K562 (cell line): ENCODE measurements at regions not wholly inside any gene's neighbourhood (a gene's known extent, or its start where the extent isn't known, plus 50 kb on each side); places are given as distances from the start of the nearest gene placed in this dataset.

Source experiments
- ATAC-seq: fragments of 200-7000 bp; cut with Tn5 transposase; 3 replicates; pipeline ENCODE4 v1.9.1; 2020; ENCODE audit warnings: moderate library complexity
- BruUV-seq: library from RNA; stranded (reverse); fragments of 400-500 nt; replicated peaks from 2 replicates; lab custom pipeline; 2021; lab: Mats Ljungman, UMichigan
- CTCF ChIA-PET: fragments of 300-600 bp; formaldehyde crosslinking; extraction: SDS; loops from one replicate; lab custom pipeline; 2021; ENCODE audit warnings: low intra/inter-chr PET ratio; lab: Yijun Ruan, JAX
- POLR2A ChIA-PET: fragments of 300-600, 350-650 bp; sonication (Branson Sonifier 250); formaldehyde crosslinking; extraction: SDS; loops from one replicate; lab custom pipeline; 2021; ENCODE audit warnings: antibody characterized with exemption, inconsistent platforms; lab: Yijun Ruan, JAX
- DNase-seq, 4 experiments: peaks; one replicate each; pipeline versions ENCODE4 v3.0.0 to v3.0.0-alpha.2; 2011 to 2018; ENCODE audit warnings: low spot score in 3 of 4, mixed read lengths in 3 of 4; ENCODE audit errors: extremely low read depth in 1 of 4
- FAIRE-seq: peaks from 2 replicates; lab custom pipeline; 2011; peaks lifted over from hg19 to GRCh38; lab: Jason Lieb, UNC
- H2AFZ ChIP-seq: 2 replicates; pipeline ENCODE4 v1.6.0; 2011; ENCODE audit warnings: low read depth, low read length, control low read depth, inconsistent platforms
- H3K27ac ChIP-seq: fragments of 200-600 bp; 3 replicates; pipeline ENCODE4 v1.8.0; 2011; ENCODE audit warnings: low read depth, mild to moderate bottlenecking, control low read depth, inconsistent platforms, low read length, moderate library complexity, mixed read lengths; ENCODE audit errors: extremely low read depth
- H3K27me3 ChIP-seq, 2 experiments: fragments of 300-600 bp in 1 of 2; 2 replicates in 1 of 2; 3 replicates in 1 of 2; pipeline versions ENCODE4 v1.6.0 to v1.8.0; 2011; ENCODE audit warnings: inconsistent platforms in 2 of 2, low read length in 2 of 2, mild to moderate bottlenecking in 1 of 2, mixed read lengths in 1 of 2, moderate library complexity in 1 of 2; ENCODE audit not compliant: control insufficient read depth in 2 of 2, insufficient read depth in 2 of 2
- H3K36me3 ChIP-seq: fragments of 300-600 bp; 3 replicates; pipeline ENCODE4 v1.8.0; 2011; ENCODE audit warnings: mild to moderate bottlenecking, low read length, inconsistent platforms; ENCODE audit not compliant: control insufficient read depth, insufficient read depth
- H3K4me1 ChIP-seq, 2 experiments: fragments of 200-600 bp in 1 of 2; replicated peaks in 1 of 2; 2 replicates in 1 of 2; 3 replicates in 1 of 2; pipeline versions ENCODE4 v1.5.1 to v1.8.0; 2011; ENCODE audit warnings: inconsistent platforms in 2 of 2, low read length in 2 of 2, mild to moderate bottlenecking in 1 of 2, mixed read lengths in 1 of 2, moderate library complexity in 1 of 2; ENCODE audit not compliant: control insufficient read depth in 2 of 2, insufficient read depth in 2 of 2
- H3K4me2 ChIP-seq: 2 replicates; pipeline ENCODE4 v1.6.1; 2011; ENCODE audit warnings: low read length, control low read depth, inconsistent platforms, mixed read lengths; ENCODE audit not compliant: insufficient read depth
- H3K4me3 ChIP-seq: fragments of 200-600 bp; sonication (generic), shearing (Covaris generic); 2 replicates; pipeline ENCODE4 v1.5.1; 2016; ENCODE audit warnings: control low read depth, inconsistent platforms
- H3K79me2 ChIP-seq: fragments of 200-600 bp; 3 replicates; pipeline ENCODE4 v1.8.0; 2011; ENCODE audit warnings: low read length, inconsistent platforms; ENCODE audit not compliant: control insufficient read depth, insufficient read depth
- H3K9ac ChIP-seq, 2 experiments: 2 replicates each; pipeline versions ENCODE4 v1.6.0 to v1.6.1; 2011; ENCODE audit warnings: low read depth in 2 of 2, low read length in 2 of 2, control low read depth in 1 of 2, inconsistent platforms in 1 of 2, mild to moderate bottlenecking in 1 of 2, mixed read lengths in 1 of 2; ENCODE audit not compliant: insufficient read depth in 1 of 2
- H3K9me1 ChIP-seq: one replicate; pipeline ENCODE4 v1.6.0; 2011; ENCODE audit warnings: inconsistent platforms, mild to moderate bottlenecking, low read length, moderate library complexity; ENCODE audit not compliant: control insufficient read depth, insufficient read depth
- H3K9me3 ChIP-seq: replicated peaks from 2 replicates; pipeline ENCODE4 v1.5.1; 2011; ENCODE audit warnings: low read depth, low read length, inconsistent platforms; ENCODE audit not compliant: control insufficient read depth, insufficient read depth
- H4K20me1 ChIP-seq: replicated peaks from 2 replicates; pipeline ENCODE4 v1.6.1; 2011; ENCODE audit warnings: low read length, inconsistent platforms, mixed read lengths; ENCODE audit not compliant: control insufficient read depth, insufficient read depth
- KDM2B ChIP-seq: fragments of 250-450 bp; sonication (Bioruptor Pico); IDR thresholded peaks from 2 replicates; pipeline ENCODE4 v1.8.0; 2021; ENCODE audit warnings: mild to moderate bottlenecking, moderate library complexity
- KHSRP ChIP-seq: fragments of 450-650 bp; IDR thresholded peaks from 2 replicates; pipeline ENCODE4 v1.6.1; 2017
- NCOA2 ChIP-seq, 2 experiments: fragments of 450-650 bp; IDR thresholded peaks; 2 replicates each; pipeline ENCODE4 v1.6.1; 2018; ENCODE audit warnings: mild to moderate bottlenecking in 2 of 2, moderate library complexity in 1 of 2; ENCODE audit not compliant: partially characterized antibody in 2 of 2
- NFATC3 ChIP-seq: fragments of 450-650 bp; IDR thresholded peaks from 2 replicates; pipeline ENCODE4 v1.6.1; 2017; ENCODE audit warnings: mild to moderate bottlenecking
- SETDB1 ChIP-seq: IDR thresholded peaks from one replicate; pipeline ENCODE4 v1.6.1; 2012; ENCODE audit warnings: low read length, control low read depth, inconsistent platforms
- SMAD1 ChIP-seq: fragments of 150-350 bp; IDR thresholded peaks from 2 replicates; pipeline ENCODE4 v1.6.1; 2014; ENCODE audit warnings: low read length, low read depth; ENCODE audit not compliant: partially characterized antibody
- SNRNP70 ChIP-seq: fragments of 200-400 bp; formaldehyde crosslinking; optimal IDR thresholded peaks from 2 replicates; pipeline ENCODE3; 2017; ENCODE audit warnings: low read depth, low read length
- XRCC5 ChIP-seq: fragments of 200-400 bp; formaldehyde crosslinking; IDR thresholded peaks from 2 replicates; pipeline ENCODE4 v1.6.1; 2017; ENCODE audit warnings: low read depth, mild to moderate bottlenecking, low read length
- ZNF232 ChIP-seq: sonication (generic); formaldehyde crosslinking; IDR thresholded peaks from 2 replicates; pipeline ENCODE4 v1.8.0; 2022; ENCODE audit warnings: mild to moderate bottlenecking, missing genetic modification reagents
- ZNF778 ChIP-seq: fragments of 450-650 bp; formaldehyde crosslinking; IDR thresholded peaks from 2 replicates; pipeline ENCODE4 v1.4.0; 2020; ENCODE audit warnings: mild to moderate bottlenecking, moderate library complexity
- ZNF79 ChIP-seq: fragments of 250-450 bp; sonication (Bioruptor Pico); IDR thresholded peaks from 2 replicates; pipeline ENCODE4 v1.4.0; 2020; ENCODE audit warnings: low read depth, mild to moderate bottlenecking, moderate library complexity
- WGBS: fragments of 100-300 bp; shearing (Covaris generic); methylation state at CpG from one replicate; pipeline ENCODE4 v1.1.6; 2016; ENCODE audit warnings: low coverage, mixed read lengths; ENCODE audit not compliant: insufficient coverage; ENCODE audit errors: missing lambda C conversion rate; 5-methylcytosine and 5-hydroxymethylcytosine counted together
- in situ Hi-C: fragments of 300-500 bp; cut with MboI; formaldehyde crosslinking; loops from 4 replicates; pipeline ENCODE4 v1.15.0; 2018; ENCODE audit warnings: inconsistent platforms, mixed read lengths
- intact Hi-C: fragments of 100-400 bp; cut with micrococcal nuclease; formaldehyde crosslinking; loops from 2 replicates; pipeline ENCODE4 v1.14.2; 2022
- TF ChIP-seq, protein P1 (sequence below): fragments of 450-650 bp; IDR thresholded peaks from 2 replicates; pipeline ENCODE4 v1.6.1; 2017; ENCODE audit warnings: antibody characterized with exemption, mild to moderate bottlenecking
- TF ChIP-seq, protein P2 (sequence below): fragments of 450-650 bp; IDR thresholded peaks from 2 replicates; pipeline ENCODE4 v1.6.1; 2017; ENCODE audit warnings: antibody characterized with exemption
- TF ChIP-seq, protein P3 (sequence below): fragments of 450-650 bp; IDR thresholded peaks from 2 replicates; pipeline ENCODE4 v1.6.1; 2018; ENCODE audit warnings: mild to moderate bottlenecking, low read depth; ENCODE audit not compliant: partially characterized antibody
- TF ChIP-seq, protein P4 (sequence below): fragments of 450-650 bp; formaldehyde crosslinking; IDR thresholded peaks from 2 replicates; pipeline ENCODE4 v1.4.0; 2022; ENCODE audit warnings: missing genetic modification characterization
- TF ChIP-seq, protein P5 (sequence below): sonication (generic); formaldehyde crosslinking; IDR thresholded peaks from 2 replicates; pipeline ENCODE4 v1.9.0; 2022; ENCODE audit warnings: mild to moderate bottlenecking, missing genetic modification reagents

DNA sequence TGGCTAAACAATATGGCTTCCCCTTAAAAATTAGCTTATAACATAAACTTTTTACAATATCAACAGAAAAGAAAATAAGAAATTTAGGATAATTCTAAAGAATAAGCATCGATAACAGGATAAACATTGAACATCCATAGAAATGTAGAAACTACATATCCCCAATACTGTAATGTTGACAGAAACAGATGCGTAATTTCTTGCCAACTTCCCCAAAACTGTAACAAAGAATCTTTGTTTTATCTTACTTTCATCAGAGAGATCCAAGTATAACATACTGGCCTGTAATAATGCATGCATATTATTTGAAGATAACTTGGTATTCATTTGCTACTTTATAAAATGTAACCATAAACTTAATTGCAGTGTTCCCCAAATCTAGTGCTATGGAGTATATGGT lies 339.9 kb downstream of the ARL4A start:
- no peaks in the 10 kb centered on the region for H3K4me1 ChIP-seq
- FAIRE-seq: no peak
- no peaks in the 10 kb centered on the region for H3K9me1 ChIP-seq
- H3K27me3 ChIP-seq: no peaks in the 10 kb centered on the region
- no TSS peak for BruUV-seq
- in situ Hi-C loops (no loop called here), intact Hi-C loops (no loop called here)
- no peak overlapping the region for H3K4me3 ChIP-seq
- DNase-seq: no peak
- H2AFZ ChIP-seq: no peak overlapping the region
- ATAC-seq: no peak
- CTCF ChIA-PET: no interaction called here
- no peak overlapping the region for H3K9ac ChIP-seq
- no peak overlapping the region for H3K27ac ChIP-seq
- POLR2A ChIA-PET: no interaction called here
- H4K20me1 ChIP-seq: no peaks in the 10 kb centered on the region
- H3K36me3 ChIP-seq: no peaks in the 10 kb centered on the region
- WGBS: 82% methylated on average over 2 of the region's 2 CpGs
- H3K4me2 ChIP-seq: no peak overlapping the region
- H3K9me3 ChIP-seq: no peaks in the 10 kb centered on the region
- TF ChIP-seq ZNF232 (no peak), ZNF778 (CRISPR knock-in tag) (no peak), SETDB1 (no peak), SNRNP70 (no peak), SMAD1 (no peak), XRCC5 (no peak), KHSRP (no peak), ZNF79 (CRISPR knock-in tag) (no peak), KDM2B (no peak), NCOA2 (IDR thresholded peaks at IDR 0.05; ENCODE audit: partially characterized antibody in 2 of 2) (no peak), NFATC3 (no peak)
- TF ChIP-seq, protein P1, sequence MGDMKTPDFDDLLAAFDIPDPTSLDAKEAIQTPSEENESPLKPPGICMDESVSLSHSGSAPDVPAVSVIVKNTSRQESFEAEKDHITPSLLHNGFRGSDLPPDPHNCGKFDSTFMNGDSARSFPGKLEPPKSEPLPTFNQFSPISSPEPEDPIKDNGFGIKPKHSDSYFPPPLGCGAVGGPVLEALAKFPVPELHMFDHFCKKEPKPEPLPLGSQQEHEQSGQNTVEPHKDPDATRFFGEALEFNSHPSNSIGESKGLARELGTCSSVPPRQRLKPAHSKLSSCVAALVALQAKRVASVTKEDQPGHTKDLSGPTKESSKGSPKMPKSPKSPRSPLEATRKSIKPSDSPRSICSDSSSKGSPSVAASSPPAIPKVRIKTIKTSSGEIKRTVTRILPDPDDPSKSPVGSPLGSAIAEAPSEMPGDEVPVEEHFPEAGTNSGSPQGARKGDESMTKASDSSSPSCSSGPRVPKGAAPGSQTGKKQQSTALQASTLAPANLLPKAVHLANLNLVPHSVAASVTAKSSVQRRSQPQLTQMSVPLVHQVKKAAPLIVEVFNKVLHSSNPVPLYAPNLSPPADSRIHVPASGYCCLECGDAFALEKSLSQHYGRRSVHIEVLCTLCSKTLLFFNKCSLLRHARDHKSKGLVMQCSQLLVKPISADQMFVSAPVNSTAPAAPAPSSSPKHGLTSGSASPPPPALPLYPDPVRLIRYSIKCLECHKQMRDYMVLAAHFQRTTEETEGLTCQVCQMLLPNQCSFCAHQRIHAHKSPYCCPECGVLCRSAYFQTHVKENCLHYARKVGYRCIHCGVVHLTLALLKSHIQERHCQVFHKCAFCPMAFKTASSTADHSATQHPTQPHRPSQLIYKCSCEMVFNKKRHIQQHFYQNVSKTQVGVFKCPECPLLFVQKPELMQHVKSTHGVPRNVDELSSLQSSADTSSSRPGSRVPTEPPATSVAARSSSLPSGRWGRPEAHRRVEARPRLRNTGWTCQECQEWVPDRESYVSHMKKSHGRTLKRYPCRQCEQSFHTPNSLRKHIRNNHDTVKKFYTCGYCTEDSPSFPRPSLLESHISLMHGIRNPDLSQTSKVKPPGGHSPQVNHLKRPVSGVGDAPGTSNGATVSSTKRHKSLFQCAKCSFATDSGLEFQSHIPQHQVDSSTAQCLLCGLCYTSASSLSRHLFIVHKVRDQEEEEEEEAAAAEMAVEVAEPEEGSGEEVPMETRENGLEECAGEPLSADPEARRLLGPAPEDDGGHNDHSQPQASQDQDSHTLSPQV: no peak
- TF ChIP-seq, protein P2, sequence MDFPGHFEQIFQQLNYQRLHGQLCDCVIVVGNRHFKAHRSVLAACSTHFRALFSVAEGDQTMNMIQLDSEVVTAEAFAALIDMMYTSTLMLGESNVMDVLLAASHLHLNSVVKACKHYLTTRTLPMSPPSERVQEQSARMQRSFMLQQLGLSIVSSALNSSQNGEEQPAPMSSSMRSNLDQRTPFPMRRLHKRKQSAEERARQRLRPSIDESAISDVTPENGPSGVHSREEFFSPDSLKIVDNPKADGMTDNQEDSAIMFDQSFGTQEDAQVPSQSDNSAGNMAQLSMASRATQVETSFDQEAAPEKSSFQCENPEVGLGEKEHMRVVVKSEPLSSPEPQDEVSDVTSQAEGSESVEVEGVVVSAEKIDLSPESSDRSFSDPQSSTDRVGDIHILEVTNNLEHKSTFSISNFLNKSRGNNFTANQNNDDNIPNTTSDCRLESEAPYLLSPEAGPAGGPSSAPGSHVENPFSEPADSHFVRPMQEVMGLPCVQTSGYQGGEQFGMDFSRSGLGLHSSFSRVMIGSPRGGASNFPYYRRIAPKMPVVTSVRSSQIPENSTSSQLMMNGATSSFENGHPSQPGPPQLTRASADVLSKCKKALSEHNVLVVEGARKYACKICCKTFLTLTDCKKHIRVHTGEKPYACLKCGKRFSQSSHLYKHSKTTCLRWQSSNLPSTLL: no peak
- TF ChIP-seq, protein P3, sequence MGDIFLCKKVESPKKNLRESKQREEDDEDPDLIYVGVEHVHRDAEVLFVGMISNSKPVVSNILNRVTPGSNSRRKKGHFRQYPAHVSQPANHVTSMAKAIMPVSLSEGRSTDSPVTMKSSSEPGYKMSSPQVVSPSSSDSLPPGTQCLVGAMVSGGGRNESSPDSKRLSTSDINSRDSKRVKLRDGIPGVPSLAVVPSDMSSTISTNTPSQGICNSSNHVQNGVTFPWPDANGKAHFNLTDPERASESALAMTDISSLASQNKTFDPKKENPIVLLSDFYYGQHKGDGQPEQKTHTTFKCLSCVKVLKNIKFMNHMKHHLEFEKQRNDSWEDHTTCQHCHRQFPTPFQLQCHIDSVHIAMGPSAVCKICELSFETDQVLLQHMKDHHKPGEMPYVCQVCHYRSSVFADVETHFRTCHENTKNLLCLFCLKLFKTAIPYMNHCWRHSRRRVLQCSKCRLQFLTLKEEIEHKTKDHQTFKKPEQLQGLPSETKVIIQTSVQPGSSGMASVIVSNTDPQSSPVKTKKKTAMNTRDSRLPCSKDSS: no peak
- TF ChIP-seq, protein P4, sequence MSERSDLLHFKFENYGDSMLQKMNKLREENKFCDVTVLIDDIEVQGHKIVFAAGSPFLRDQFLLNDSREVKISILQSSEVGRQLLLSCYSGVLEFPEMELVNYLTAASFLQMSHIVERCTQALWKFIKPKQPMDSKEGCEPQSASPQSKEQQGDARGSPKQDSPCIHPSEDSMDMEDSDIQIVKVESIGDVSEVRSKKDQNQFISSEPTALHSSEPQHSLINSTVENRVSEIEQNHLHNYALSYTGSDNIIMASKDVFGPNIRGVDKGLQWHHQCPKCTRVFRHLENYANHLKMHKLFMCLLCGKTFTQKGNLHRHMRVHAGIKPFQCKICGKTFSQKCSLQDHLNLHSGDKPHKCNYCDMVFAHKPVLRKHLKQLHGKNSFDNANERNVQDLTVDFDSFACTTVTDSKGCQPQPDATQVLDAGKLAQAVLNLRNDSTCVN (CRISPR knock-in tag): no peak
- TF ChIP-seq, protein P5, sequence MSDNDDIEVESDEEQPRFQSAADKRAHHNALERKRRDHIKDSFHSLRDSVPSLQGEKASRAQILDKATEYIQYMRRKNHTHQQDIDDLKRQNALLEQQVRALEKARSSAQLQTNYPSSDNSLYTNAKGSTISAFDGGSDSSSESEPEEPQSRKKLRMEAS (CRISPR knock-in tag): no peak
- TF ChIP-seq, all 486 proteins: peak for 0
- no peaks in the 10 kb centered on the region for H3K79me2 ChIP-seq
